GM13976 (cell line): ENCODE measurements at regions not wholly inside any gene's neighbourhood (a gene's known extent, or its start where the extent isn't known, plus 50 kb on each side); places are given as distances from the start of the nearest gene placed in this dataset.

Source experiments
- DNase-seq: peaks from one replicate; pipeline ENCODE4 v3.0.0; 2012; ENCODE audit warnings: low spot score
- in situ Hi-C: fragments of 300-500 bp; cut with MboI; formaldehyde crosslinking; loops from one replicate; pipeline ENCODE4 v1.12.0; 2022; ENCODE audit warnings: low sequenced_read_pairs, mixed read lengths, inconsistent platforms; ENCODE audit not compliant: unreplicated experiment
- TF ChIP-seq, protein P1 (sequence below): IDR thresholded peaks from 2 replicates; pipeline ENCODE4 v1.5.1; 2012; ENCODE audit warnings: borderline replicate concordance, mild to moderate bottlenecking; ENCODE audit not compliant: insufficient read depth; ENCODE audit errors: extremely low read depth, missing control alignments, control extremely low read depth

DNA sequence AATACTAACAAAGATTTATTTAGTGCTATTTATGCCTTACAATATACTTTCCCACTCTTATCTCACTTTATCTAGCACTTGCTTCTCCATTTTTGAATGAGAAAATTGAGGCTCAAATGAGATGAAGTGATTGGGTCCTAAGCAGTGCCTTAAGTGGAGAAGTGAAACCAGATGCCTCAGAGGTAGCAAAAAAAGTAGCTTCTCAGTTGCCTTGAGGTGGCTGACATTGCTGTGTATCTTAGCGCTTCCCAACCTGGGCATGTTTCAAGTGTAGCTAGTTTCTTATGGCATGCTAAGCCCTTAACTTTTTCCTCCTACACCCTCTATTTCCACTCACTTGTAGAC is 390.4 kb downstream of the OMA1 start:
- TF ChIP-seq, protein P1, sequence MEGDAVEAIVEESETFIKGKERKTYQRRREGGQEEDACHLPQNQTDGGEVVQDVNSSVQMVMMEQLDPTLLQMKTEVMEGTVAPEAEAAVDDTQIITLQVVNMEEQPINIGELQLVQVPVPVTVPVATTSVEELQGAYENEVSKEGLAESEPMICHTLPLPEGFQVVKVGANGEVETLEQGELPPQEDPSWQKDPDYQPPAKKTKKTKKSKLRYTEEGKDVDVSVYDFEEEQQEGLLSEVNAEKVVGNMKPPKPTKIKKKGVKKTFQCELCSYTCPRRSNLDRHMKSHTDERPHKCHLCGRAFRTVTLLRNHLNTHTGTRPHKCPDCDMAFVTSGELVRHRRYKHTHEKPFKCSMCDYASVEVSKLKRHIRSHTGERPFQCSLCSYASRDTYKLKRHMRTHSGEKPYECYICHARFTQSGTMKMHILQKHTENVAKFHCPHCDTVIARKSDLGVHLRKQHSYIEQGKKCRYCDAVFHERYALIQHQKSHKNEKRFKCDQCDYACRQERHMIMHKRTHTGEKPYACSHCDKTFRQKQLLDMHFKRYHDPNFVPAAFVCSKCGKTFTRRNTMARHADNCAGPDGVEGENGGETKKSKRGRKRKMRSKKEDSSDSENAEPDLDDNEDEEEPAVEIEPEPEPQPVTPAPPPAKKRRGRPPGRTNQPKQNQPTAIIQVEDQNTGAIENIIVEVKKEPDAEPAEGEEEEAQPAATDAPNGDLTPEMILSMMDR, result no peak
- DNase-seq, result no peak
- in situ Hi-C loops, result no loop called here

DNA sequence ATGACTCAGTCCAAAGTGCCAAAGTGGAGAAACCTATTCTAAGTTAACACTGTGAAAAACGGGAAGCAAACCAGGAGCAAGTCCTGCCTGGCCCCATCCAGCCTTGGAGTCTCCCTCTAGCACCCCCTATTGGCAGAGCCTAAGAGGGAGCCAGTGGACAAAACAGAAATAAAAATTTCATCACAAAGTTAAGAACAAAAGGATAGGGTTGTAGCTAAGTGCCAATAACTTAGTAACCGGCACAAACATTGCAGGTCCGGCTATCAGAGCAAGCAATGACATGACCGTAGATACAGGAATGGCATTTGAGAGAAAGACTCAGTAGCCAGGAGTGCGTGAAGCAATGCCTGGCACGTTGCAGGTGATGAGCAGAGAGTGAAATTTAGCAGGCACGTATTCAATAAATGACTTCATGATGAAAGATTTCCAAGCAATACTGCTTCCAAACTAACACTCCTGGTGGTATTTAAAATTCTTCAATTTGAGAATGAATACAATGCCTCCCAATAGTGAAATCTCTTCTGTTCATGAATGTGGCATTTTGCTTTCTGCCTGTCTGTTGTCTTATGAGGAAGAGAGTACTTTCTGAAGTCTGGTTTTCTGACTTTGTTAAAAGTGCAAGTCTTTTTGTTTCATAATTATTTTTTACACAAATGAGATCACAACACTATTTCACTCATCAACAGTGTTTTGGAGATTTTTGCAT is 391.0 kb downstream of the OMA1 start:
- no peak for DNase-seq
- TF ChIP-seq, protein P1, result peak; percentile 31
- in situ Hi-C loops, result no loop called here

- TF ChIP-seq, protein P1, result no peak
- in situ Hi-C loops, result no loop called here
- no peak for DNase-seq
Observed at GRCh38 chr1:58154256-58154655, 392.3 kb downstream of the OMA1 start.

GRCh38 chr1:58152697-58153096 is 393.8 kb downstream of the OMA1 start:
- no peak for DNase-seq
- TF ChIP-seq, protein P1, result no peak
- in situ Hi-C loops, result no loop called here

GRCh38 chr1:58149271-58149812 is 397.2 kb downstream of the OMA1 start:
- TF ChIP-seq, protein P1, result no peak
- in situ Hi-C loops, result no loop called here
- no peak for DNase-seq

DNA sequence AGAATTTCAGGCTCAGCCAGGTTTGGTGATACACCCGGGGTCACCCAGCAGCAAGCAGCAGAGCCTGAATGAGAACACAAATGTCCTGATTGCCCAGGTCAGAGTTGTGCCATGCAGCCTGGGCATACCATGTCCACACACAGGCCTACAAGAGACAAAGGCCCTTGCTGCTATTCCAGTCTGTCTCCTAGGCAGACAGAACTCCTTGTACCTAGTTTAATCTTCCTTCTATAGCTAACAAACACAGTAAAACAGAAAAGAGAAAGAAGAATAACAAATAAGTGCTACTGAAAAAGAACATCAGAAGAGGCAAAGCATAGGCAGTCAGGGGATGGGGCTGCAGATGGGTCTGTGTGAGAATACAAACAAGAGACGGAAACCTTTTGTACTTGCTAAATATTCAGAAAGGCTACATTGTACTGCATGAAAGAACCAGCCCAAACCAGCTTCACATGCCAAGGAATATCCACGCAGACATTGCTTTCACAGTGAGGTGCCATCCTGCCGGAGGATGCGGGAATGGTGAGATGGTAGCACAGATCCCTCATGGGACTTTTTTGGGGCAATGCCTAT is 401.7 kb downstream of the OMA1 start:
- in situ Hi-C loops, result no loop called here
- TF ChIP-seq, protein P1, result no peak
- no peak for DNase-seq
